CD14-positive monocyte (primary cell): ENCODE measurements at regions not wholly inside any gene's neighbourhood (a gene's known extent, or its start where the extent isn't known, plus 50 kb on each side); places are given as distances from the start of the nearest gene placed in this dataset.

ENCODE experiments used
- DNase-seq, 3 donors: peaks; one replicate each; pipeline ENCODE4 v3.0.0-alpha.2; 2011 to 2022
- H2AFZ ChIP-seq: 2 replicates; pipeline ENCODE4 v1.6.0; 2012; ENCODE audit warnings: mild to moderate bottlenecking, low read depth, low read length, inconsistent platforms; ENCODE audit not compliant: insufficient read depth, poor library complexity, severe bottlenecking
- H3K27ac ChIP-seq, 2 donors: 1 replicate in 1 of 2; 2 replicates in 1 of 2; pipeline ENCODE4 v1.5.1; 2012 to 2013; ENCODE audit warnings: low read length in 2 of 2, control low read depth in 1 of 2, inconsistent platforms in 1 of 2, low read depth in 1 of 2, mild to moderate bottlenecking in 1 of 2
- H3K27me3 ChIP-seq, 2 donors: one replicate each; pipeline versions ENCODE4 v1.6.0 to v1.6.1; 2011 to 2013; ENCODE audit warnings: low read length in 2 of 2; ENCODE audit not compliant: control insufficient read depth in 2 of 2, insufficient read depth in 2 of 2
- H3K36me3 ChIP-seq, 2 donors: replicated peaks in 1 of 2; 1 replicate in 1 of 2; 2 replicates in 1 of 2; pipeline versions ENCODE4 v1.5.1 to v1.6.1; 2012 to 2013; ENCODE audit warnings: low read length in 2 of 2, control low read depth in 1 of 2, inconsistent platforms in 1 of 2, mild to moderate bottlenecking in 1 of 2; ENCODE audit not compliant: insufficient read depth in 2 of 2, control insufficient read depth in 1 of 2
- H3K4me1 ChIP-seq, 2 donors: 1 replicate in 1 of 2; 2 replicates in 1 of 2; pipeline versions ENCODE4 v1.5.1 to v1.6.1; 2012 to 2013; ENCODE audit warnings: low read length in 2 of 2, control low read depth in 1 of 2, inconsistent platforms in 1 of 2, mild to moderate bottlenecking in 1 of 2, moderate library complexity in 1 of 2; ENCODE audit not compliant: insufficient read depth in 2 of 2, control insufficient read depth in 1 of 2
- H3K4me2 ChIP-seq: replicated peaks from 2 replicates; pipeline ENCODE3; 2012; ENCODE audit warnings: low read length, moderate library complexity, mild to moderate bottlenecking; ENCODE audit not compliant: poor library complexity, severe bottlenecking; ENCODE audit errors: extremely low read depth
- H3K4me3 ChIP-seq, 3 experiments: fragments of 200-600 bp in 1 of 3; sonication (generic) in 1 of 3; replicated peaks in 1 of 3; 1 replicate in 2 of 3; 2 replicates in 1 of 3; pipeline ENCODE4 v1.5.1; 2011 to 2013; ENCODE audit warnings: low read length in 3 of 3, mild to moderate bottlenecking in 3 of 3, control low read depth in 2 of 3, low read depth in 2 of 3, inconsistent platforms in 1 of 3, moderate library complexity in 1 of 3
- H3K79me2 ChIP-seq: 2 replicates; pipeline ENCODE4 v1.6.0; 2012; ENCODE audit warnings: mild to moderate bottlenecking, control low read depth, inconsistent platforms, low read length, moderate library complexity; ENCODE audit not compliant: insufficient read depth
- H3K9ac ChIP-seq: 2 replicates; pipeline ENCODE4 v1.6.0; 2017; ENCODE audit warnings: low read length, mild to moderate bottlenecking; ENCODE audit not compliant: insufficient read depth, poor library complexity, severe bottlenecking
- H3K9me3 ChIP-seq, 2 donors: replicated peaks in 1 of 2; 1 replicate in 1 of 2; 2 replicates in 1 of 2; pipeline versions ENCODE4 v1.5.1 to v1.6.1; 2012 to 2013; ENCODE audit warnings: low read length in 2 of 2, control low read depth in 1 of 2; ENCODE audit not compliant: control insufficient read depth in 1 of 2, insufficient read depth in 1 of 2
- H4K20me1 ChIP-seq: 2 replicates; pipeline ENCODE4 v1.6.0; 2012; ENCODE audit warnings: mild to moderate bottlenecking, low read length, control low read depth, moderate library complexity; ENCODE audit not compliant: insufficient read depth
- H3K27ac Mint-ChIP-seq, 7 donors: one replicate each; pipeline ENCODE4 v1.8.0; 2020; ENCODE audit warnings: mild to moderate bottlenecking in 7 of 7, mixed read lengths in 7 of 7, moderate library complexity in 6 of 7, inconsistent platforms in 2 of 7
- H3K27me3 Mint-ChIP-seq, 3 donors: one replicate each; pipeline ENCODE4 v1.8.0; 2021 to 2022; ENCODE audit warnings: low read depth in 3 of 3, mild to moderate bottlenecking in 3 of 3, mixed read lengths in 3 of 3, moderate library complexity in 3 of 3, inconsistent platforms in 1 of 3
- H3K36me3 Mint-ChIP-seq, 2 donors: one replicate each; pipeline ENCODE4 v1.8.0; 2020; ENCODE audit warnings: mixed read lengths in 2 of 2, inconsistent platforms in 1 of 2, mild to moderate bottlenecking in 1 of 2
- H3K4me1 Mint-ChIP-seq: one replicate; pipeline ENCODE4 v1.8.0; 2020; ENCODE audit warnings: mild to moderate bottlenecking, mixed read lengths
- H3K4me3 Mint-ChIP-seq, 2 donors: one replicate each; pipeline ENCODE4 v1.8.0; 2020; ENCODE audit warnings: mild to moderate bottlenecking in 2 of 2, mixed read lengths in 2 of 2, moderate library complexity in 1 of 2
- H3K9me3 Mint-ChIP-seq, 7 donors: one replicate each; pipeline ENCODE4 v1.8.0; 2020 to 2022; ENCODE audit warnings: mixed read lengths in 7 of 7, mild to moderate bottlenecking in 6 of 7, moderate library complexity in 6 of 7, inconsistent platforms in 2 of 7
- CTCF ChIP-seq: fragments of 200-600 bp; IDR thresholded peaks from one replicate; pipeline ENCODE4 v1.8.0; 2022; ENCODE audit warnings: antibody characterized with exemption, mild to moderate bottlenecking
- WGBS: methylation state at CpG from one replicate; pipeline ENCODE4 v1.1.5; 2013; ENCODE audit warnings: missing lambda C conversion rate; ENCODE audit not compliant: insufficient coverage; 5-methylcytosine and 5-hydroxymethylcytosine counted together
- intact Hi-C, 2 donors: fragments of 100-400 bp; cut with micrococcal nuclease; formaldehyde crosslinking; loops; one replicate each; pipeline versions ENCODE4 v1.15.0 to v1.15.1; 2023

GRCh38 chr10:88067737-88068136 is 204.3 kb downstream of the PTEN start:
- Mint-ChIP-seq H3K4me3 (peak overlapping the region in 1 of 2 donors; percentile 39), H3K27me3 (no peaks in the 10 kb centered on the region), H3K9me3 (peaks cover 0 to 2% (median 0%) of the 10 kb centered on the region in 7 donors), H3K36me3 (peaks cover 0 to 2% of the 10 kb centered on the region in 2 donors), H3K27ac (peak overlapping the region; percentile 88 to 97 (median 96)), H3K4me1 (peaks cover 91% of the 10 kb centered on the region)
- peak overlapping the region in 1 of 3 experiments; percentile 63 for H3K4me3 ChIP-seq
- TF ChIP-seq CTCF: no peak
- DNase-seq: peak in 2 of 3 donors; percentile 68 to 73
- H2AFZ ChIP-seq: no peak overlapping the region
- H3K4me2 ChIP-seq: peak overlapping the region; percentile 74
- H3K79me2 ChIP-seq: no peaks in the 10 kb centered on the region
- H3K9ac ChIP-seq: no peak overlapping the region
- no peaks in the 10 kb centered on the region for H3K36me3 ChIP-seq
- intact Hi-C loops: loop anchor here in 1 of 2 donors (5.0 kb wide), 1 partner anchor 40 kb away; no protein-coding TSS in a partner anchor
- H3K27me3 ChIP-seq: no peaks in the 10 kb centered on the region
- peaks cover 96 to 97% of the 10 kb centered on the region in 2 donors for H3K4me1 ChIP-seq
- no peaks in the 10 kb centered on the region for H4K20me1 ChIP-seq
- H3K9me3 ChIP-seq: no peaks in the 10 kb centered on the region
- peak overlapping the region; percentile 49 to 91 for H3K27ac ChIP-seq

- H3K4me2 ChIP-seq: no peak overlapping the region
- no peaks in the 10 kb centered on the region for H3K9me3 ChIP-seq
- no peak overlapping the region for H3K4me3 ChIP-seq
- H3K79me2 ChIP-seq: no peaks in the 10 kb centered on the region
- Mint-ChIP-seq H3K27me3 (no peaks in the 10 kb centered on the region), H3K4me3 (no peak overlapping the region), H3K27ac (no peak overlapping the region), H3K9me3 (peaks cover 0 to 2% (median 0%) of the 10 kb centered on the region in 7 donors), H3K36me3 (peaks cover 0 to under 1% of the 10 kb centered on the region in 2 donors), H3K4me1 (peaks cover 75% of the 10 kb centered on the region)
- H3K4me1 ChIP-seq: peaks cover 80 to 81% of the 10 kb centered on the region in 2 donors
- 100% methylated on average over 1 of the region's 4 CpGs for WGBS
- H3K27me3 ChIP-seq: no peaks in the 10 kb centered on the region
- TF ChIP-seq CTCF: no peak
- H3K36me3 ChIP-seq: no peaks in the 10 kb centered on the region
- no peaks in the 10 kb centered on the region for H4K20me1 ChIP-seq
- intact Hi-C loops: loop anchor here in 1 of 2 donors (5.0 kb wide), 1 partner anchor 38 kb away; no protein-coding TSS in a partner anchor
- H3K9ac ChIP-seq: no peak overlapping the region
- DNase-seq: no peak
- no peak overlapping the region for H3K27ac ChIP-seq
- no peak overlapping the region for H2AFZ ChIP-seq
Observed at GRCh38 chr10:88069338-88069737, 205.9 kb downstream of the PTEN start.
